NCI-H345 treated with DMSO at 0.1 percent for 48 hours (cell line): ENCODE measurements at regions not wholly inside any gene's neighbourhood (a gene's known extent, or its start where the extent isn't known, plus 50 kb on each side); places are given as distances from the start of the nearest gene placed in this dataset.
"Not testable (repeated sequence)": the region's sequence is repeated elsewhere in the genome, so short reads cannot be mapped to it uniquely, and the experiment has no call there.

Experiments used
- DNase-seq: peaks from one replicate; lab custom pipeline; 2025; ENCODE audit not compliant: unreplicated experiment; lab: John Stamatoyannopoulos, UW

DNA sequence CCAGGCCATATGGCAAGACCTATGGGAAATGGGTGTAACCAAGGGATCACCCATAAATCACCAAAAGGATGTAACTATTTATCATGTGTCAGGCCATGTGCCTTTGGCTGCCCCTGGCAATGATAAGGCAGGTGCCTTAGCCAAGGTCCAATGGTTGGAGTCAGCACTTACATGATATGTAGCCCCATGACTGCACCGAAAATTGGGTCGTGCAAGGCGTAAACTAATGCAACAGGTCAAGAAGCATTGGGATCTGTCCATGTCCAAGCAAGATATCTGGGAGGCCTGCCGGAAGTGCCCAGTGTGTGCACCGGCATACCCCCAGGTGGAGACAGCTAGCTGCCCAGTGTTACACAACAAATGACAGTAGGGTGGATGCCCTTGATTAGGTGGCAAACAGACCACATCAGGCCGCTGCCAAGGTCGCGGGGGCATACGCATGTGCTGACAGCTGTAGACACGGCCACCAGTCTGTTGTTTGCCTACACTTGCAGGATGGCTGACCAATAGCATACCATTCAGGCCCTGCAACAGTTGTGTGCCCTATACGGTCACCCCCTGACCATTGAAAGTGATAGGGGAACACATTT lies 698.2 kb upstream of the AGA start:
- no peak for DNase-seq

DNA sequence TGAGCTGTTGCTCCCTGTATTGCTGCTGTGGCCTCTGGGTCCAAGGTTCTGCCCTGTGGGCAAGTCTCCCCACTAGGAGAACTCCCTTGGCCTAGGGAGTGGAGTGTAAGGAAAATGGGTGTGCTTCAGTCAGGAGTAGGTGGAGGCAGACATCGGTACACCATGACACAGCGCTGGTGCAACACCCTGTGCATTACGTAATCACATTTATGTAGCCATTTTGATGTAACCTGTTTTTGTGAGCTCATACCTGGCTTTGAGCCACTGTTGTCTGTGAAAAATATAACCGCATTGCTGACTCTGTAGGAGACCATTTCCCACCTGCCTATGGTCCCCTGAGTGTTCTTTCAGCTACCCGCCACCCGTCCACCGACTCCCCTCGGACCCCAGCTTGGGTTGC lies 700.5 kb upstream of the AGA start:
- DNase-seq, result no peak

DNA sequence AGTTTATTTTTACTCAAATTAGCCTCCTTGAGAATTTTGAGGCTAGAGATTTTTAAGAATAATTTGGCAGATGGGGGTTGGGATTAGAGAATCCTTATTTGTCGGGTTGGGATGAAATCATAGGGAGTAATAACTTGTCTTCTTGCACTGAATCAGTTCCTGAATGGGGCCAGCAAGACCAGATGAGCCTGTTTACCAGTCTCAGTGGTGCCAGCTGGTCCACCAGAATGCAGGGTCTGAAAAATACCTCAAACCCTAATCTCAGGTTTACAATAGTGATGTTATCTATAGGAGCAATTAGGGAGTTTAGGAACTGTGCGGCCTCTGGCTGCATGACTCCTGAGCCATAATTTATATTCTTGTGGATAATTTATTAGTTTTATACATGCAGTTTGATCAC lies 705.9 kb upstream of the AGA start:
- no peak for DNase-seq

- DNase-seq, result no peak
These were observed 723.2 kb upstream of the AGA start for GRCh38 chr4:178165251-178165950.

DNA sequence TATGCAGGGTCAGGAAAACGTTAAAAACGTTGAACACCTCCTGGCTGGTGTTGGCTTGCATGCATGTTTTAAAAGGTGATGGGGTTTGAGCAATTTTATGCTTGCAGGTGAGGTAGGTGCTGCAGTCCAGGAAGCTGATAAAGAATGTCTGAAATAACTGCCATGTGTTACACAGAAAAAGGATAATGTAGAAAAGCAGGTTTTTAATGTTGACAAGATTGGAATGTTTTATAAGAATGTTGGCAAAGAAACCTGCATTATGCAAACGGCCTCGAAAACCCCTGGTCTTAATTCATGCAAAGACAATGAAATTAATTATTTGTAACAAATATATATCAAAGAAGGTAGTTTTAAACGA lies 723.7 kb upstream of the AGA start:
- no peak for DNase-seq

DNA sequence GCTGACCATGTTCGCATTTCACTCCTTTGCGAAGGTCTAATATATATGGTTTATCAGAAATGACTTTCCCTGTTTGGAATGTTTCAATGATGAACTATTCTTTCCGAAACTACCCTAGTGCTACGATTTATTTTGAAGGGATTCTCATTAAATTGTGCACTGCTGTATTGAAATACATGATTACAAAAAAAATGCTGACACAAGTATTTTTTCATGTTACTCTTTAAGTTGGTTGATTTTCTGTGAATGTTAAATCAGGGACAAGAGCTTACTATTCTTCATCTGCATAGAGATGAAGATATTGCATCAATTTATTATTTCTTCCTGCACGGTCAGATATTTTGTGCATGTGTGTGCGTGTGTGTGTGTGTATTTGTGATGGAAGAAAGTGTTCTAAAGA lies 731.5 kb upstream of the AGA start:
- no peak for DNase-seq

GRCh38 chr4:178174756-178175155 lies 732.5 kb upstream of the AGA start:
- DNase-seq, result no peak

- no peak for DNase-seq
These were observed 743.3 kb upstream of the AGA start for GRCh38 chr4:178185517-178185916.

DNA sequence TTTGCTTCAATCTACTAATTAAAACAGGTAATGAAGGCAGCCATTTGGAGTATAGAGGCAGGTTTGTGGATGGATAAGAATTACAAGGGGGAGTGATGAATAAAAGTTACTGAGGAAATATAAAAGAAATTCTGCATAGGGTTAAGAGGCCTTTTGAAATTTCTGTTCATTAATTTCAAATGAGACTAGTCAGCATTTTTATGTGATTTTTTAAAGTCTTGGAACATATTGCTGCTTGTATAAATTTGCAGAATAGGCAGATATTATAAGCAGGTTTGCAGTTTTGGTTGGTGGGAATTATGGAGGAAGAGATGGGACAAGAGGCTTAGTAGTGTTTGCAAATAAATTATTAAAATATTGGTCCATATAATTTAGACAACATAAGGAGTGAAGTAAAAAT lies 750.4 kb upstream of the AGA start:
- no peak for DNase-seq

DNA sequence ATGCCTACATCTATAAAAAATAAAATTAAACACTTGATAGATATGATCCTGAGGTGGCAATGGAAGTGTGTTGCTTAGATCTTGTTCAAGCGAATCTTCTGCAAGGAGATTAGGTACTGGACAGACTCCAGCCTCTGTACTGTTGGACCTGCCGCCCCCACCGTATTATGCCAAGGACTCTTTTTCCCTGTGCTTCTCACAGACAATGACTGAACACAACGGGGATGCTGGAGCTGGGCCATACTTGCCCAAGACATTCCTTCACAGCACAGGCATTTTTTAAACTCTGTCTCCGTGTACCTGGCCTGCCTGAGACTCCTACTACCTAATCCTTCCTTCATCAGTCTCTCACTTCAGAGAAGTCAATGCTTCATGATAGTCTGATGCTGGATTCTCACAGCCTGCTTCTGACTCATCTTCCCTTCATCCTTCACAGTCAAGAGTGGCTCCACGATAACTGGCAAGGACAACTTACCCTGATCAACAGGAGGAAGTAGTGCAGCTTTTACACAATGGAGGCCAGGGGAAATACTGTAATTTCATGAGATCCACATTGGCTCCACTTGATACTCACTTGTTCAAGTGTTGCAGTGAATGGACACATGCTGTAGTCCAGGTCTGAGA lies 754.6 kb upstream of the AGA start:
- no peak for DNase-seq

DNA sequence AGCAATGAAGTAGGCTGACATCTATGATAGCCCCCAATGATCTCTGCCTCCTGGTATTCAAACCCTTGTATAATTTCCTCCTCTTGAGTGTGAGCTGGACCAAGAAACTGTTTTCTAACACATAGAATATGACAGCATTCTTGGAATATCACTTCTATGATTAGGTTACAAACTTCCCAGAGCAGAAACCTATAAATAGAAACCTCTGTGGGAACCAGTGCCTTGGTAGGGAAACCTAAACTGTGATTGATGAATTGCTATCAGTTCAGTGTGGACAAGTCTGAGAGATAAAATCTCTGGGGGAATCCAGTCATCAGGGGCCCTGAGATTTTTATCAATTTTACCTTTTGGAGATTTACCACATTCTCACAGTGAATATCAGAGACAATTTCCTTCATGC lies 756.5 kb upstream of the AGA start:
- no peak for DNase-seq

DNA sequence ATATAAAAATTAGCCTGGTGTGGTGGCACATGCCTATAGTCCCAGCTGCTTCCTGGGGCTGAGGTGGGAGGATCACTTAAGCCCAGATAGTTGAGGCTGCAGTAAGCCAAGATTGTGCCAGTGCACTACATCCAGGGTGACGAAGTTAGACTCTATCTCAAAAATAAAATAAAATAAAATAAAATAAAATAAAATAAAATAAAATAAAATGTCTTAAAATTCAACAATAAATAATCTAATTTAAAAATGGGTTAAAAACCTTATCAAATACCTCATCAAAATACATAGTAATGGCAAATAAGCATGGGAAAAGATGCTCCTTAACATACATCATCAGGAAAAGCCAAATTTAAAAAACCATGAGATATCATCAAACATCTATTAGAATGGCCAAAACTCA lies 760.2 kb upstream of the AGA start:
- DNase-seq, result no peak

DNA sequence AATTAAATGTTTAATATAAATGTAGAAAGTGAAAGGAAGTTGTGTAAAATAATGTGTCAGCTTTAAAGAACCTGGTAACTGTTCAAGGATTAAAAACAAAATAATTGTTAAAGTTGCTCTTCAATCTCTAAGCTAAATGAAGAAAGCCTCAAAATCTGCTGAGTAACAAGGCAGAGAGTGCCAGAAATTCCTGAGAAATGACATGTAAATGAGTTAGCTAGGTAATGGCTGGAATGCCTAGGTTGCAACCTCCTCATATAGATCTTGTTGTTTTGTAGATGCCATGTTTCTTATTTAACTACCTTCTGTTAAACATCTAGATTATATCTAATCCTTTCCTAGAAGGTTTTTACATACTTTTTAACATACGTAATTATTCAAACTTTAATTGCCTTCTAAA lies 763.6 kb upstream of the AGA start:
- no peak for DNase-seq

GRCh38 chr4:178215309-178215708 lies 773.1 kb upstream of the AGA start:
- no peak for DNase-seq

DNA sequence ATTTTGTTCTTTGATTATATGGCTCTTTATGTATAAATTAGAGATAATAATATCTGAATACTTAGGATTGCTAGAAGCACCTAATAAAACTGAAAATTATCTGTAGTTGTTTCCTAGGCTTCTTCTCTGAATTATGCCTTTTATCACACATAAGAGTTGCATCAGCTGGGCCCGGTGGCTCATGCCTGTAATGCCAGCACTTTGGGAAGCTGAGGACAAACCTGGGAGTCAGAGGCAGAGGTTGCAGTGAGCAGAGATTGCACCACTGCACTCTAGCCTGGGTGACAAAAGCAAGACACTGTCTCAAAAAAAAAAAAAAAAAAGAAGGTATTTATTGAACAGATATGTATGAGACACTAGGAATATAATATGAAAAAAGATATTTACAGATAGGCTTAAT lies 773.5 kb upstream of the AGA start:
- no peak for DNase-seq

DNA sequence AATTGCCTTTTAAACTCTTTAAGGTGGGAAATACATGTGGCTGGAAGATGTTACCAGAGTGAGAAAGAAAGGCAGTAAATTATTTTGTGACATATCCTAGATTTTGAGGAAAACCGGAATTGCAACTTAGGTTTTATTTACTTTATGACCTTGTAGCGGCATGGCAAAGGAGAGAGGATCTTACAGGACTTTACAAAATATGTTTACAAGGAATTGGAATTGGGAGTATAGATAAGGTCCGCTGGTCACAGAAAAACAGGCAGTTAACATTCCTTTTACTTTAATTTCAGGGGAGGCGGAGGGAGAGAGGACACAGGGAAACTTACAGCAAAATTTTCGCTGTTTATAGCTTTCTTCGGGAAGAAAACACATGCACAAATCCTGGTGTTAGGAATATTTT lies 784.2 kb upstream of the AGA start:
- DNase-seq, result not testable (repeated sequence)

- no peak for DNase-seq
These were observed 791.7 kb upstream of the AGA start for GRCh38 chr4:178233906-178234305.

- DNase-seq, result no peak
These were observed 798.7 kb upstream of the AGA start for GRCh38 chr4:178240891-178241290.

DNA sequence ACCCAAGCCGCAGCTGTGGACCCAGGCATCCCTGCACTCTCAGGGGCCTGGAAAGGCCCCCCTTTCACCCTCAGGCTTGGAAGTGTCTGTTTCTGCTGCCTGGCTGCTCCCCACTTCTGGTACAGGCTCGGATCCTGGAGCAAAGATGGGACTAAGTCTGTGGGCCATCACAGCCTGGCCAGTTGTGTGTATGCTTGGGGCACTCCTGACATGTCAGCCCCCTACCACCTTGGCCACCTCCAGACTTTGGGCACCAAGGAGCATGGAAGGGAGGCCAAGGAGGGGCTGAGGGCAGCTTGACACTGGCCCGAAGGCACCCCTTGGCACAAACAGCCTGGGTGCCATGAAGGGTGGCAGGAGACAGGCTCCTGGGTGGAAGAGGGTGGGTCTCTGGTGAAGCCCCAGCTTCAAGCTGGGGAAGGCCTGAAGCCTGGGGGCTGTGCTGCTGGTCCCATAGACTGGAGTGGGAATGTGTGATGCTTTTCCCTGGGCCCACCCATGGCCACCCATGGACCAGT lies 799.4 kb upstream of the AGA start:
- DNase-seq, result no peak

DNA sequence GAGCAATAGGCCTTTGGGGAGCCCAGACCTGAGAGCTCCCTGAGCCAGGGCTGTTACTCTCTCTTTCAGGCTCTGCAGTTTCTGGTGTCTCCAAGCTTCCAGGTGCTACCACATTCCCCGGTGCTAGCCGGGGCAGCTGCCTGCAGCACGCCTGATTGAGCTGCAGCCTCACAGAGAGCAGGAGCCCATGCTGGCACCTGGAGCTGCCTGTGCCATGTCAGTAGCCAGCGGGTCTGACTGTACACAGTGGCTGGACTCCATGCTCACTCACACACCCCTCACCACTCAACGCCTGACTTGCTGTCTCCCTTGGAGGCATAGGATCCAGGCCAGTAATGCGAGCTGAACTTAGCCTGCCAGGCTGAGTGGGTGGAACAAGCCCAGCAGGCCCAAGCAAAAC lies 800.4 kb upstream of the AGA start:
- no peak for DNase-seq

GRCh38 chr4:178244785-178245184 lies 802.5 kb upstream of the AGA start:
- DNase-seq, result no peak

- no peak for DNase-seq
These were observed 812.9 kb upstream of the AGA start for GRCh38 chr4:178255172-178255571.

- no peak for DNase-seq
These were observed 816.4 kb upstream of the AGA start for GRCh38 chr4:178258603-178259002.
